AG09319 (cell line): ENCODE measurements at regions not wholly inside any gene's neighbourhood (a gene's known extent, or its start where the extent isn't known, plus 50 kb on each side); places are given as distances from the start of the nearest gene placed in this dataset.

Source experiments
- DNase-seq: peaks from one replicate; pipeline ENCODE4 v3.0.0-alpha.2; 2010; ENCODE audit warnings: low read depth; ENCODE audit errors: extremely low read depth
- CTCF ChIP-seq: IDR thresholded peaks from 2 replicates; pipeline ENCODE4 v1.5.1; 2011; ENCODE audit warnings: low read depth, mild to moderate bottlenecking, inconsistent platforms, low read length, moderate library complexity

DNA sequence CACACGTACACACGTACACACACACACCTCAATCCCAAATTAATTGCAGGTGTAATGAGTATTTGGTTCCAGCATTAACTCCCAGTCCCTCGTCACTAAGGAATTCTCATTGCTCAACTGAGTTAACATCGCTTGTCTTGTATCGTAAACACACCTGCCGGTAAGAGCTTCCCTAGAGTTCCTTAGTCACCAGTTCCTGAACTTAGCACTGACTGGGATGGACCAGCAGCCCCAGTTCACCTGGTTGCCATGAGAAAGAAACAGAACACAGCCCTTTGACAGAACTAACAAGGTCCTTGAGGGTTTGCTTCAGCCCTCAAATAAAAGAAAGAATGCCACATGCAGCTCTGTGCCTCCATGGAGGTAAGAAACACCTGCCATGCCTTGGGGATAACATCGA lies 66.3 kb upstream of the SLCO3A1 start:
- TF ChIP-seq CTCF = no peak
- DNase-seq = no peak

- no peak for TF ChIP-seq CTCF
- no peak for DNase-seq
Measured at GRCh38 chr15:91789136-91789535, 64.4 kb upstream of the SLCO3A1 start.

GRCh38 chr15:91790836-91791235 lies 62.7 kb upstream of the SLCO3A1 start:
- DNase-seq = no peak
- TF ChIP-seq CTCF = no peak

DNA sequence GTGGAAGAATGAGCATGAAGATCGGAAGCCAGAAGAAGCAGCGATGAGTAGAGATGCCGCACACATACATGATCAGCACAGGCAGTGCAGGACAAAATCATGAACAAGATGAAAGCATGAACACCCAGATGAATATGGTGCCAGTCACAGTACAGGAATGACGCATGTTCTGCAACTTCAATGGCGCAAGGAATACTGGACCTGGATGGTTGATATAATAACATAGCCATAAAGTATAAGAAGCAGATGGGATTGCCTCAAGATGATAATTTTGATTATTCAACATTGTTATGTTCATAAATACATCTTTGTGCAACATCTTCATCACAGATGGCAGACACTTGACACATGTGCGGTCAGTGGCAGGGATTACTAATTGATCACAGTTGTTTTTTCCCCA lies 59.7 kb upstream of the SLCO3A1 start:
- no peak for TF ChIP-seq CTCF
- no peak for DNase-seq

GRCh38 chr15:91795235-91795634 lies 58.3 kb upstream of the SLCO3A1 start:
- DNase-seq = no peak
- TF ChIP-seq CTCF = no peak

GRCh38 chr15:91801836-91802534 lies 51.5 kb upstream of the SLCO3A1 start:
- DNase-seq = no peak
- TF ChIP-seq CTCF = no peak

GRCh38 chr15:91803260-91803659 lies 50.2 kb upstream of the SLCO3A1 start:
- no peak for TF ChIP-seq CTCF
- DNase-seq = no peak
